ENCODE measurements at regions not wholly inside any gene's neighbourhood (a gene's known extent, or its start where the extent isn't known, plus 50 kb on each side); places are given as distances from the start of the nearest gene placed in this dataset.
"Not testable (repeated sequence)": the region's sequence is repeated elsewhere in the genome, so short reads cannot be mapped to it uniquely, and the experiment has no call there.

DNA sequence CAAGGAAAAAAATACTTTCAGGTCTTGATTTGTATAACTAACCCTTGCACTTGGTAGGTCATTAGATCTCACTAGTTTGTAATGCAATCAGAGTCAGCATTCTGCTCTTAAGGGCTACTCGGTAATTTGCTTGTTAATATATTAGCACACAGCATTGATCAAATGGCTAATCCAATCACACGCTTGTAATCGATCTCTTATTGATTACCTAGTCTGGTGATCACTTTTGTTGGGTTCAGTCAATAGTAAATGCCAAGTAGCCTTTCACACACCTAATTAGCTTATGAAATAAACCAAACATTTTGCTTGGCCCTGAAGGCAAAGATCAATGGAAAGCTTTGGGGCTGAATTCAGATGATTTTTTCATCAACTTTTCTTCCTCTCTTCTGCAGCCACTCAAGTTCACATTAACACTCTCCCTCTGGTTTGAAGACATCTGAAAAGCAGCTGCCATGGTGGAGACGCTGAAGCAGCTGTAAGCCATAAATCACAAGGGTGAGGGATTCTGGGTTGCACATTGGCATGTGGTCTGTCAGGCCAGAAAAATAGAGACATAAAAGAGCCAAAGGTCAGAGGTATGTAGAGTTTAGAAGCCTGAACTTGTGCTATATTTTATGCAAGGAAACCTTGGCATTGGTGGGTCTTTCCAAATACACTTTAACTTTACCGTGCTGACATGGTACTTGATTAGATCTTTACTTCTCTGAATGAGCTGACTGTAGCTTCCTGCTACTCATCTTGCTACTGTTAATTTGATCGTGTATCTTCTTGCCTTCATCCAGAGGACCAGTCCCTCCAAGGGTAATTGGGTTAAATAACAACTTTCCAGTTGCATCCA lies 234.4 kb downstream of the SIM1 start:
- Mint-ChIP-seq H3K36me3 (ENCODE audit: low read depth) (no peaks in the 10 kb centered on the region), H3K27me3 (ENCODE audit: low read depth) (no peaks in the 10 kb centered on the region), H3K9me3 (no peaks in the 10 kb centered on the region), H3K27ac (peak overlapping the region in 2 of 3 experiments; percentile 62 to 89), H3K4me3 (peak overlapping the region; percentile 12 to 60 (median 54)), H3K4me1 (peaks cover 23% of the 10 kb centered on the region)
- TF ChIP-seq, protein P1, sequence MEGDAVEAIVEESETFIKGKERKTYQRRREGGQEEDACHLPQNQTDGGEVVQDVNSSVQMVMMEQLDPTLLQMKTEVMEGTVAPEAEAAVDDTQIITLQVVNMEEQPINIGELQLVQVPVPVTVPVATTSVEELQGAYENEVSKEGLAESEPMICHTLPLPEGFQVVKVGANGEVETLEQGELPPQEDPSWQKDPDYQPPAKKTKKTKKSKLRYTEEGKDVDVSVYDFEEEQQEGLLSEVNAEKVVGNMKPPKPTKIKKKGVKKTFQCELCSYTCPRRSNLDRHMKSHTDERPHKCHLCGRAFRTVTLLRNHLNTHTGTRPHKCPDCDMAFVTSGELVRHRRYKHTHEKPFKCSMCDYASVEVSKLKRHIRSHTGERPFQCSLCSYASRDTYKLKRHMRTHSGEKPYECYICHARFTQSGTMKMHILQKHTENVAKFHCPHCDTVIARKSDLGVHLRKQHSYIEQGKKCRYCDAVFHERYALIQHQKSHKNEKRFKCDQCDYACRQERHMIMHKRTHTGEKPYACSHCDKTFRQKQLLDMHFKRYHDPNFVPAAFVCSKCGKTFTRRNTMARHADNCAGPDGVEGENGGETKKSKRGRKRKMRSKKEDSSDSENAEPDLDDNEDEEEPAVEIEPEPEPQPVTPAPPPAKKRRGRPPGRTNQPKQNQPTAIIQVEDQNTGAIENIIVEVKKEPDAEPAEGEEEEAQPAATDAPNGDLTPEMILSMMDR (IDR thresholded peaks at IDR 0.05; ENCODE audit: unreplicated experiment in 3 of 3), result no peak

DNA sequence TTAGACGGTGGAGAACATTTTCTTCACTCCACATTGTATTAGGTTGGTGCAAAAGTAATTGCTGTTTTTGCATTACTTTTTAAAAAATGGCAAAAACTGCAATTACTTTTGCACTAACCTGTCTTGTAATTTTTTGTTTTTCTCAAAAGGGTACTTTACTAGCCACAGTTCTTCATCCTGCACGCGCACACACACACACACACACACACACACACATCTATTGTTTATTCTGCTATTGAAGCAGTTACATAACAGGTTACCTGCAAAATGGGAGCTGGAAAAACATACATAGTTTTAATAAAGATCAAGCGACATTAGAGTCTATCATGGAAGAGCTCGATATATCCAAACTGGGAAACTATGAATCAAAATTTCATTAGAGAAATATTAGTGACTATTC lies 235.2 kb downstream of the SIM1 start:
- no peaks in the 10 kb centered on the region for H3K9me3 Mint-ChIP-seq
- peak overlapping the region; percentile 8 to 89 (median 76) for H3K27ac Mint-ChIP-seq
- H3K27me3 Mint-ChIP-seq (ENCODE audit: low read depth), result no peaks in the 10 kb centered on the region
- no peaks in the 10 kb centered on the region for H3K36me3 Mint-ChIP-seq (ENCODE audit: low read depth)
- peak overlapping the region; percentile 68 to 85 (median 74) for H3K4me3 Mint-ChIP-seq
- peaks cover 23% of the 10 kb centered on the region for H3K4me1 Mint-ChIP-seq
- TF ChIP-seq, protein P1 (IDR thresholded peaks at IDR 0.05; ENCODE audit: unreplicated experiment in 3 of 3), result no peak

DNA sequence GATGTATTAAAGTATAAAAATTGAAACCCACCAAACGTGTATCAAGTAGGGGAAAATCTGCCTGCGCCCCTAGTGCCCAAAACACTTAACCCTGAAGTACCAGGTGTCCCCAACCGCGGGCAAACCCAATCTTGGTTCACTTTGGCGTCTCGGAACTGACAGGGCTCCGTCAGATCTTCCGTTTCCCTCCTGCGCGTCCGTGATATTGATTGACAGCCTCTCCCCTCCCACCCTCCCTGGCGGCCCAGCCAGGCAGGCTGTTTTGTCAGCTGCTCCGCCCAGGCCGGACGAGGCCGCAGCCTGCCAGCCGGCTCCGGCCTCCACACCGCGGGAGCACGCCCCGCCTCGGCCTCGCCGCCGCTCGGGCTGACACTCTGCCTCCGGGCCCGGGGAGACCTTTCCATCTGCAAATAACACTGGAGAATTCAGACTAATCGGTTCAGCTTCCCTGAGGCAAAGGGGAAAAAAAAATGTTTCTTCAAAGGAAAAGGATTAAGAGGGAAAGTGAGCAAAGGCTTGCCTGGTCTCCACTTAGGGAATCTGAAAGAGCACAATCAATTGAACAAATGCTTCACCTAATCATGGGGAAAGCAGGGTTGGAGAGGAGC lies 234.9 kb upstream of the MCHR2 start:
- H3K27ac Mint-ChIP-seq, result peak overlapping the region; percentile 8 to 89 (median 77)
- peak overlapping the region; percentile 76 to 85 (median 77) for H3K4me3 Mint-ChIP-seq
- H3K27me3 Mint-ChIP-seq (ENCODE audit: low read depth), result no peaks in the 10 kb centered on the region
- TF ChIP-seq, protein P1 (IDR thresholded peaks at IDR 0.05; ENCODE audit: unreplicated experiment in 3 of 3), result peak in 1 of 3 experiments; percentile 27
- no peaks in the 10 kb centered on the region for H3K36me3 Mint-ChIP-seq (ENCODE audit: low read depth)
- no peaks in the 10 kb centered on the region for H3K9me3 Mint-ChIP-seq
- peaks cover 23% of the 10 kb centered on the region for H3K4me1 Mint-ChIP-seq

DNA sequence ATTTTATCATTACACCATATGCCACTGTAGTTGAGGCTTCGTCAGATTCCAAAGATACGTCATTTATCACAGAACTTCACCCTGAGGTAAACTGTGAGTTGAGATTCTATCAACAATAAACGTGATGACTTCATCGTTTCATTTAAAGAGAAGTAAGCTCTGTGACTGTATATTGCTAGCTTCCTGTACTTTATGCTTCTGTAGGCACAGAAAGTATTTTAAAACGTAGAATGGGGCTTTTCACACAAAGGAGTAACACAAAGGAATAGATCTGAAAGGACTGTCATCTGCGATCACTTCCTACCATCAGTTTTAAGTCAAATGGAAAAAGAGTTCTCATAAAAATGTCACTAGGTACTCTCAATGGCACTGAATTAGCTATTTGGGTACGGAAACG lies 234.4 kb upstream of the MCHR2 start:
- peak overlapping the region; percentile 76 to 83 (median 77) for H3K4me3 Mint-ChIP-seq

DNA sequence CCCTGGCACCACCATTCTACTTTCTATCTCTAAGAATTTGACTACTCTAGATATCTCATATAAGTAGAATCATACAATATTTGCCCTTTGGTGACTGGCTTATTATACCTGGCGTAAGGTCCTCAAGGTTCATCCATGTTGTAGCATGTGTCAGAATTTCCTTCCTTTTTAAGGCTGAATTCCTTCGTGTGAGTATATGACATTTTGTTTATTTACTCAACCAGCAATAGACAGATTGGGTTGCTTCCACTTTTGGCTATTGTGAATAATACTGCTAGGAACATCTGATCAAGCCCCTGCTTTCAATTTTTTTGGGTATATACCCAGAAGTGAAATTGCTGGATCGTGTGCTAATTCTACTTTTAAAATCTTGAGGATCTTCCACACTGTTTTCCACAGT lies 232.8 kb upstream of the MCHR2 start:
- Mint-ChIP-seq H3K4me3 (no peak overlapping the region), H3K36me3 (ENCODE audit: low read depth) (no peaks in the 10 kb centered on the region), H3K9me3 (no peaks in the 10 kb centered on the region), H3K4me1 (peaks cover 23% of the 10 kb centered on the region), H3K27me3 (ENCODE audit: low read depth) (peaks cover 4% of the 10 kb centered on the region), H3K27ac (no peak overlapping the region)
- TF ChIP-seq, protein P1 (IDR thresholded peaks at IDR 0.05; ENCODE audit: unreplicated experiment in 3 of 3), result no peak

More for the DNA sequence above, 234.4 kb upstream of the MCHR2 start:
- no peaks in the 10 kb centered on the region for H3K9me3 Mint-ChIP-seq
- H3K27ac Mint-ChIP-seq, result peak overlapping the region in 2 of 3 experiments; percentile 77 to 89
- no peaks in the 10 kb centered on the region for H3K36me3 Mint-ChIP-seq (ENCODE audit: low read depth)
- no peaks in the 10 kb centered on the region for H3K27me3 Mint-ChIP-seq (ENCODE audit: low read depth)
- peaks cover 23% of the 10 kb centered on the region for H3K4me1 Mint-ChIP-seq
- TF ChIP-seq, protein P1 (IDR thresholded peaks at IDR 0.05; ENCODE audit: unreplicated experiment in 3 of 3), result no peak

DNA sequence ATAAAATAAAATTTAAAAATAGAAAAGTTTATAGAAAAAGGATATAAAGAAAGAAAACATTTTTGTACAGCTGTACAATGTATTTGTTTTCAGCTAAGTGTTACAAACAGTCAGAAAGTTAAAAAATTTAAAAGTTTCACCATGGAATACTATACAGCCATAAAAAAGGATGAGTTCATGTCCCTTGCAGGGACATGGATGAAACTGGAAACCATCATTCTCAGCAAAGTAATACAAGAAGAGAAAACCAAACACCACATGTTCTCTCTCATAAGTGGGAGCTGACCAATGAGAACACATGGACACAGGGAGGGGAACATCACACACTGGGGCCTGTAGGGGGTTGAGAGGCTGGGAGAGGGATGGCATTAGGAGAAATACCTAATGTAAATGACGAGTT lies 229.9 kb upstream of the MCHR2 start:
- not testable (repeated sequence) for H3K4me3 Mint-ChIP-seq; H3K27ac Mint-ChIP-seq; H3K9me3 Mint-ChIP-seq; H3K4me1 Mint-ChIP-seq; H3K36me3 Mint-ChIP-seq (ENCODE audit: low read depth); H3K27me3 Mint-ChIP-seq (ENCODE audit: low read depth)
